ENCODE measurements at regions not wholly inside any gene's neighbourhood (a gene's known extent, or its start where the extent isn't known, plus 50 kb on each side); places are given as distances from the start of the nearest gene placed in this dataset.

- H3K27ac ChIP-seq (ENCODE audit: low read length): no peak overlapping the region
- H3K27me3 ChIP-seq (ENCODE audit: control insufficient read depth, insufficient read depth, low read length): no peaks in the 10 kb centered on the region
- no peaks in the 10 kb centered on the region for H3K36me3 ChIP-seq (ENCODE audit: control insufficient read depth, insufficient read depth, low read length)
- ATAC-seq (no peak), DNase-seq (ENCODE audit: low read depth, low spot score) (no peak)
- H3K4me1 ChIP-seq (ENCODE audit: control insufficient read depth, insufficient read depth, low read length): peaks cover 12% of the 10 kb centered on the region
- H3K9me3 ChIP-seq (ENCODE audit: control insufficient read depth, insufficient read depth, low read depth, low read length): no peaks in the 10 kb centered on the region
- ChIA-PET POLR2A (no interaction called here), CTCF (no interaction called here)
- no TSS peak for BruUV-seq (replicated peaks)
- no peak overlapping the region for H3K4me3 ChIP-seq (ENCODE audit: low read depth in 2 of 2, low read length in 2 of 2)
- intact Hi-C loops (cut with micrococcal nuclease; ENCODE audit: unreplicated experiment) (loop anchor here (10.0 kb wide), 1 partner anchor 245 kb away; no protein-coding TSS in a partner anchor), in situ Hi-C loops (cut with HindIII; ENCODE audit: low pct_unique_long_range_greater_than_20kb, low sequenced_read_pairs) (no loop called here)
- TF ChIP-seq POLR2AphosphoS5 (IDR thresholded peaks at IDR 0.05; ENCODE audit: low read depth, low read length) (no peak), SIN3A (IDR thresholded peaks at IDR 0.05; ENCODE audit: borderline replicate concordance, insufficient read depth, low read depth, low read length) (no peak), TCF7L2 (IDR thresholded peaks at IDR 0.05; ENCODE audit: low read depth, low read length) (no peak)
- TF ChIP-seq, protein P1, sequence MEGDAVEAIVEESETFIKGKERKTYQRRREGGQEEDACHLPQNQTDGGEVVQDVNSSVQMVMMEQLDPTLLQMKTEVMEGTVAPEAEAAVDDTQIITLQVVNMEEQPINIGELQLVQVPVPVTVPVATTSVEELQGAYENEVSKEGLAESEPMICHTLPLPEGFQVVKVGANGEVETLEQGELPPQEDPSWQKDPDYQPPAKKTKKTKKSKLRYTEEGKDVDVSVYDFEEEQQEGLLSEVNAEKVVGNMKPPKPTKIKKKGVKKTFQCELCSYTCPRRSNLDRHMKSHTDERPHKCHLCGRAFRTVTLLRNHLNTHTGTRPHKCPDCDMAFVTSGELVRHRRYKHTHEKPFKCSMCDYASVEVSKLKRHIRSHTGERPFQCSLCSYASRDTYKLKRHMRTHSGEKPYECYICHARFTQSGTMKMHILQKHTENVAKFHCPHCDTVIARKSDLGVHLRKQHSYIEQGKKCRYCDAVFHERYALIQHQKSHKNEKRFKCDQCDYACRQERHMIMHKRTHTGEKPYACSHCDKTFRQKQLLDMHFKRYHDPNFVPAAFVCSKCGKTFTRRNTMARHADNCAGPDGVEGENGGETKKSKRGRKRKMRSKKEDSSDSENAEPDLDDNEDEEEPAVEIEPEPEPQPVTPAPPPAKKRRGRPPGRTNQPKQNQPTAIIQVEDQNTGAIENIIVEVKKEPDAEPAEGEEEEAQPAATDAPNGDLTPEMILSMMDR (IDR thresholded peaks at IDR 0.05): no peak
- TF ChIP-seq, protein P2, sequence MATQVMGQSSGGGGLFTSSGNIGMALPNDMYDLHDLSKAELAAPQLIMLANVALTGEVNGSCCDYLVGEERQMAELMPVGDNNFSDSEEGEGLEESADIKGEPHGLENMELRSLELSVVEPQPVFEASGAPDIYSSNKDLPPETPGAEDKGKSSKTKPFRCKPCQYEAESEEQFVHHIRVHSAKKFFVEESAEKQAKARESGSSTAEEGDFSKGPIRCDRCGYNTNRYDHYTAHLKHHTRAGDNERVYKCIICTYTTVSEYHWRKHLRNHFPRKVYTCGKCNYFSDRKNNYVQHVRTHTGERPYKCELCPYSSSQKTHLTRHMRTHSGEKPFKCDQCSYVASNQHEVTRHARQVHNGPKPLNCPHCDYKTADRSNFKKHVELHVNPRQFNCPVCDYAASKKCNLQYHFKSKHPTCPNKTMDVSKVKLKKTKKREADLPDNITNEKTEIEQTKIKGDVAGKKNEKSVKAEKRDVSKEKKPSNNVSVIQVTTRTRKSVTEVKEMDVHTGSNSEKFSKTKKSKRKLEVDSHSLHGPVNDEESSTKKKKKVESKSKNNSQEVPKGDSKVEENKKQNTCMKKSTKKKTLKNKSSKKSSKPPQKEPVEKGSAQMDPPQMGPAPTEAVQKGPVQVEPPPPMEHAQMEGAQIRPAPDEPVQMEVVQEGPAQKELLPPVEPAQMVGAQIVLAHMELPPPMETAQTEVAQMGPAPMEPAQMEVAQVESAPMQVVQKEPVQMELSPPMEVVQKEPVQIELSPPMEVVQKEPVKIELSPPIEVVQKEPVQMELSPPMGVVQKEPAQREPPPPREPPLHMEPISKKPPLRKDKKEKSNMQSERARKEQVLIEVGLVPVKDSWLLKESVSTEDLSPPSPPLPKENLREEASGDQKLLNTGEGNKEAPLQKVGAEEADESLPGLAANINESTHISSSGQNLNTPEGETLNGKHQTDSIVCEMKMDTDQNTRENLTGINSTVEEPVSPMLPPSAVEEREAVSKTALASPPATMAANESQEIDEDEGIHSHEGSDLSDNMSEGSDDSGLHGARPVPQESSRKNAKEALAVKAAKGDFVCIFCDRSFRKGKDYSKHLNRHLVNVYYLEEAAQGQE (IDR thresholded peaks at IDR 0.05; ENCODE audit: insufficient read depth in 1 of 2, low read depth in 2 of 2, low read length in 1 of 2): no peak
These were observed 166.9 kb upstream of the TNFAIP3 start for GRCh38 chr6:137700161-137700560.

DNA sequence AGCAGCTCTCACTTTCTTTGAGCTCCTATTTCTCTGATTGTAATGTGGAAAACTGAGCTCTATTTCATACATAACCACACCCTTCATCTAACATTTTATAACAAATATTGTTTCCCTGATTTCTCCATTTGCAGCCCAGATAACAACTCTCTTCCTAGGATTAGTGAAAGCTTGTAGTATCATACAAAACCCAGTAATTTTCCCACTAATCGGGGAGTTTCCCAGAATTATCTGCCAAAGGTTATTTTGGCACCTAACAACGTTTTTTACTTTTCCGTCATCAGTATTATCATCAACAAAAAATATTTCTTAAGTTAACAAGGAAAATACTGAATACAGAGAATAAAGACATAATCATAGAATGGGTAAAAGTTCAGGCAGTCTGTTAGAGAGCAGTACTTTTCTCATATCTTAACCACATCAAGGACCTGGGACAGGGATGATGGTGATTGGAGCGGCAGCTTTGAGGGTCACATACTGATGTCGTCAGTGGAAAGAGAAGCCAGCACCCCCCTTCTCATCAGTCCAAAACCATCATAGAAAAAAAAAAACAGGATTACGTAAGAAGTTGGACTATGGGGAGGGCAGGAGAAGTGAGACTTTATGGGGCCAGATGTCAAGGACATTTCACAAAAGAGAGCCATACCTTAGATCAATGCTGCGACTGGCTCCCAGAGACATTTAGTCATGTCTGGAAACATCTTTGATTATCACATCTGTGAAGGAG, 166.1 kb upstream of the TNFAIP3 start:
- in situ Hi-C loops (cut with HindIII; ENCODE audit: low pct_unique_long_range_greater_than_20kb, low sequenced_read_pairs): no loop called here
- TF ChIP-seq, protein P1 (IDR thresholded peaks at IDR 0.05): no peak
- TF ChIP-seq, protein P2 (IDR thresholded peaks at IDR 0.05; ENCODE audit: insufficient read depth in 1 of 2, low read depth in 2 of 2, low read length in 1 of 2): no peak
- TF ChIP-seq SIN3A (IDR thresholded peaks at IDR 0.05; ENCODE audit: borderline replicate concordance, insufficient read depth, low read depth, low read length) (no peak), POLR2AphosphoS5 (IDR thresholded peaks at IDR 0.05; ENCODE audit: low read depth, low read length) (no peak), TCF7L2 (IDR thresholded peaks at IDR 0.05; ENCODE audit: low read depth, low read length) (no peak)
- DNase-seq (ENCODE audit: low read depth, low spot score) (no peak), ATAC-seq (no peak)
- BruUV-seq (replicated peaks): no TSS peak
- ChIA-PET POLR2A (no interaction called here), CTCF (no interaction called here)
- H3K4me1 ChIP-seq (ENCODE audit: control insufficient read depth, insufficient read depth, low read length): peaks cover 12% of the 10 kb centered on the region
- H3K4me3 ChIP-seq (ENCODE audit: low read depth in 2 of 2, low read length in 2 of 2): no peak overlapping the region
- intact Hi-C loops (cut with micrococcal nuclease; ENCODE audit: unreplicated experiment): loop anchor here (10.0 kb wide), 1 partner anchor 244 kb away; no protein-coding TSS in a partner anchor
- H3K27ac ChIP-seq (ENCODE audit: low read length): no peak overlapping the region
- H3K9me3 ChIP-seq (ENCODE audit: control insufficient read depth, insufficient read depth, low read depth, low read length): no peaks in the 10 kb centered on the region
- no peaks in the 10 kb centered on the region for H3K27me3 ChIP-seq (ENCODE audit: control insufficient read depth, insufficient read depth, low read length)
- no peaks in the 10 kb centered on the region for H3K36me3 ChIP-seq (ENCODE audit: control insufficient read depth, insufficient read depth, low read length)

All from Panc1 (cell line).